GM18498 (cell line): ENCODE measurements at regions not wholly inside any gene's neighbourhood (a gene's known extent, or its start where the extent isn't known, plus 50 kb on each side); places are given as distances from the start of the nearest gene placed in this dataset.
"Not testable (repeated sequence)": the region's sequence is repeated elsewhere in the genome, so short reads cannot be mapped to it uniquely, and the experiment has no call there.

Experiments
- ATAC-seq: cut with Tn5 transposase; IDR thresholded peaks from one replicate; pipeline ENCODE4 v1.9.1; 2021; ENCODE audit warnings: mild to moderate bottlenecking, moderate library complexity; ENCODE audit not compliant: unreplicated experiment

DNA sequence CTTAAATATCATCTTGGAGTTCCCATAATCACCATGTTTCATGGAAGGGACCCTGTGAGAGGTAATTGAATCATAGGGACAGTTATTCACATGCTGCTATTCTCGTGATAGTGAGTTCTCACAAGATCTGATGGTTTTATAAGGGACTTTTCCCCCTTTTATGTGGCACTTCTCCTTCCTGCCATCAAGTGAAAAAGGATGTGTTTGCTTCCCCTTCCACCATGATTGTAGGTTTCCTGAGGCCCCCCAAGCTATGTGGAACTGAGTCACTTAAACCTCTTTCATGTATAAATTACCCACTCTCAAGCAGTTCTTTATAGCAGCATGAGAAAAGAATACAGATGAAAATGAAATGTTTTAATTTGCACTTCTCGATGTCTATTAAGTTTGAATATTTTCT is 112.0 kb downstream of the ZNF648 start:
- no peak for ATAC-seq

DNA sequence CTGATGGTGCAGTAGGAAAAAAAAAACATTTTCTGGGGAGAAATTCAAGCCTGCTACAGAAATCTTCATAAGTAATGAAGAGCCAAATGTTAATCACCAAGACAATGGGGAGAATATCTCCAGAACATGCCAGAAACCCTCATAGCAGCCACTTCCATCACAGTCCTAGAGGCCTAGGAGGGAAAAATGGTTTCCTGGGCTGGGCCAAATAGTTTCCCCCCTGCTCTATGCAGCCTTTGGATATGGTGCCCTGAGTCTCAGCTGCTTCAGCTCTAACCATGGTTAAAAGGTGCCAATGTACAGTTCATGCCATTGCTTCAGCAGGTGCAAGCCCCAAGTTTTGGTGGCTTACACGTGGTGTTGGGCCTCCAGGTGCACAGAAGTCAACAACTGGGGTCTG is 113.1 kb downstream of the ZNF648 start:
- no peak for ATAC-seq

DNA sequence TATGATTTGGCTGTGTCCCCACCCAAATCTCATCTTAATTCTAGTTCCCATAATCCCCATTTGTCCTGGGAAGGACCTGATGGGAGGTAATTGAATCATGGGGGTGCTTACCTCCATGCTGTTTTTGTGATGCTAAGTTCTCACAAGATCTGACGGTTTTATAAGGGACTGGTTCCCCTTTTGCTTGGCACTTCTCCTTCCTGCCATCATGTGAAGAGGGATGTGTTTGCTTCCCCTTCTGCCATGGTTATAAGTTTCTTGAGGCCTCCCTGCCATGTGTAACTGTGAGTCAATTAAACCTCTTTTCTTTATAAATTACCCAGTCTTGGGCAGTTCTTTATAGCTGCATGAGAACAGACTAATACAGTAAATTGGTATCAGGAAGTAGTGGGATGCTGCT is 114.1 kb downstream of the ZNF648 start:
- ATAC-seq, result no peak

DNA sequence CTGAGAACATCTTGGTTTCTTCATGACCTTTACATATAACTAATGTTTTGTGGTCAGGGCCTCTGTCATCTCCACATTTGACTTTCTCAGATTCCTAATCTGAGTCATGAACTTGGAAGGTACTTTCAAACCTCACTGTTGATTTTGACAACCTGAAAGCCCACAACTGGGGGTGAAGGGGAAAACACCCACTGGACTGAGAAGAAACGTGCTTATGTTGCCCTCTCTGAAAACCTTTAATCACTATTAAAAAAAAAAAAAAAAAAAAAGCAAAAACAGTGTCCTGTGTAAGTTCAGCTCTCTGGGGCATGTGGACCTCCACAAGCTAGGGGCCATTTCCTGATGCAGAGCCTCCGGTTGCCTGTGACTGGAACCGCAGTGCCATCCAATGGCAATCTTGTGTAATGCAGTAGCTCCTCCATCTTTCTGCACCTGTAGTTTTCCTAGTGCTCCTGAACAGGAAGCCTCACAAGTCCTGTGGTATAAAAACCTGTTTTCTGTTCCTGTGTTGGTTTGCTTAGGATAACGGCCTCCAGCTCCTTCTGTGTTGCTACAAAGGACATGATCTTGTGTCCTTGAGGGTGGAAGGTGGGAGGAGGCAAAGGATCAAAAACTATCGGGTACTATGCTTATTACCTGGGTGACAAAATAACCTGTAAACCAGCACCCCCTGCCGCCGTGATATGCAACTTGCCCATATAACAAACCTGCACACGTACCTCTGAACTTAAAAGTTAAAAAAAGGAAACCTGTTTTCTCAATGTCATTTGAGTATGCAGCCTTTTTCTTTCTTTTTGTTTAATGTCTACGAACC is 124.5 kb downstream of the ZNF648 start:
- ATAC-seq, result peak; percentile 86

DNA sequence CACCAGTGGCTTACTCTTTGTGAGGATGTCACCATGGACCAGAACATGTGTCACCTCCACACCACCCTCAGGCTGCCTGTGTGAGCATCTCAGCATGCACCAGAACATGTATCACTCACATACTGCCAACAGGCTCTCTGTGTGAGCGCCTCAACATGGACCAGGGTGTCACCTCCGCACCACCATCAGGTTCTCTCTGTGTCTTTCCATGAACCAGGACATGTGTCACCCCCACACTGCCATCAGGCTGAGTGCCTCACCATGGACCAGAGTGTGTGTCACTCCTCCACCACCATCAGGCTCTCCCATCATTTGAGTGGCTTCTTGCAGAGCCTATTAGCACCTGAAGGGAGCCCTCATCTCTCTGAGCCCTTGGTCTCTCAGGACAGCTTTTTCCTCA is 125.2 kb downstream of the ZNF648 start:
- ATAC-seq, result peak; percentile 40

DNA sequence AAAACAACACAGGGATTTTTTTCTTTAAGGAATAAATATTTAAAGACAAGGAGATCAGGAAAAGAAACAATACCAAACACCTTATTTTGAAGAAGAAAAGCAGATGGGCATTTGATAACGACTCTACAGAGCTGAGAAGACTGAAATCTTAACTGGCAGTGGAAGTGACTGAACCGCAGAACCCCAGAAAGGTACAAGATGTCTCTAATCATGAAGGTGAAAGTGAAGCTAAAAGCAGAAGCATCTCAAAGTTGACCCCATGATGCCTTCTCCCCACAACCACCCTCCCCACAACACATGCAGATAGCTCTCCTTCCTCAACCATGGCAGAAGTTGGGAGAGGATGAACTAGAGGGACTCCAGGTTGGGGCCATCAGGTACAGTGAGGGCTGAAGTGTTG is 129.6 kb downstream of the ZNF648 start:
- no peak for ATAC-seq

DNA sequence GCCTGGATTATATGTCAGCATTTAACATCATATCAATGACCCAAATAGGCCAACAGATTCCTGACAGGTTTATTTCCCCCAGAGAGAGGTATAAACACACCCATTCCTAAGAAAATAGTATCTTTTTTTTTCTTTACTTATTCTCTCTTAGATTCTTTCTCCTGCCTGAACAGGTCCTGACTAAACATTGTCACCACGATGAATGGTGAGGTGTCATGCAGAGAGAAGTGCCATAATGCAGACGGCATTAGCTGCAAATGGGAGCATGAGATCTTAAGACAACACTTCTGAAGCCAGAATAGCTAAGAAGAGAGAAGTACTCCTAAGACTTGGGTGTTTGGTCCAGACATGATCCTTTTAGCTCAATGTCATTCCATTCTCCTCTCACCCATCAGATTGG is 131.3 kb downstream of the ZNF648 start:
- ATAC-seq, result no peak

DNA sequence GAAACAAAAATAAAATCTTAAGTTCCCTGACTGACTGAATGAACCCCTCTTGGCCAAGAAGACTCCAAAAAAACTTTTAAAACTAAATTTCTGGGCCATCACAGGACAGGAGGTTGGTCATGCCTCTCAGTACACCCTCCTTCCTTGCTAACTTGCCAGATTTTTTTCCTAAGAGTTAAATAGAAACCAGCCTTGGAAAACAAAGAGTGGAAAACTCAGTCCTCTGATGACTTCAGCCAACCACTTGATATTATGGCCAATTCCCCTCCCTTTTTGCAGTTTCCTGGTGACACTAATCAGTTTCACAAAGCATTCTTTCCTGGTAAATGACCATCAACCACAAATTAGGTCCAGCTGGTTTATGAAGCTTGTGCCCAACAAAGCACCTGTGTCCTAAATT is 134.8 kb downstream of the ZNF648 start:
- no peak for ATAC-seq

DNA sequence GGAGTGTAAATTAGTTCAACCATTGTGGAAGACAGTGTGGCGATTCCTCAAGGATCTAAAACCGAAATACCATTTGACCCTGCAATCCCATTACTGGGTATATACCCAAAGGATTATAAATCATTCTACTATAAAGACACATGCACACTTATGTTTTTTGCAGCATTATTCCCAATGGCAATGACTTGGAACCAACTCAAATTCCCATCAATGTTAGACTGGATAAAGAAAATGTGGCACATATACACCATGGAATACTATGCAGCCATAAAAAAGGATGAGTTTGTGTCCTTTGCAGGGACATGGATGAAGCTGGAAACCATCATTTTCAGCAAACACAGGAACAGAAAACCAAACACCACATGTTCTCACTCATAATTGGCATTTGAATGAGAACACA is 137.5 kb downstream of the ZNF648 start:
- not testable (repeated sequence) for ATAC-seq

DNA sequence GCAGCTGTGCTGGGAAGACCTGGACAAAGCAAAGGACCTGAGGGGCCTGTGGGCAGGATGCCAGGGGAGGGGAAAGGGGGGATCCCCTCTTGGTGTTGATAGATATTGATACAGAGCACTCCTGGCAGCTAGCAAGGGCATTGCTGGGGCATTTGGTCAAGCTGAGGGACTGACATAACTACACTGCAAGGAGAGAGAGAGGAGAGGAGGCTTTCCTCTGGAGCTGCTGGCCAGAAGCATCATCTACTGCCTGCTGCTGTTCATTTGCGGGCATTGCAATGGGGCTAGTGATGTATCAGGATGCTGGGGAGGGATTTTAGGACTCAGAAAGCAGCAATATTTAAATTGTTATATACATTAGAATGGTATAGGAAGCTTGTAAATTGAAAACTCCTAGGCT is 142.0 kb downstream of the ZNF648 start:
- no peak for ATAC-seq

DNA sequence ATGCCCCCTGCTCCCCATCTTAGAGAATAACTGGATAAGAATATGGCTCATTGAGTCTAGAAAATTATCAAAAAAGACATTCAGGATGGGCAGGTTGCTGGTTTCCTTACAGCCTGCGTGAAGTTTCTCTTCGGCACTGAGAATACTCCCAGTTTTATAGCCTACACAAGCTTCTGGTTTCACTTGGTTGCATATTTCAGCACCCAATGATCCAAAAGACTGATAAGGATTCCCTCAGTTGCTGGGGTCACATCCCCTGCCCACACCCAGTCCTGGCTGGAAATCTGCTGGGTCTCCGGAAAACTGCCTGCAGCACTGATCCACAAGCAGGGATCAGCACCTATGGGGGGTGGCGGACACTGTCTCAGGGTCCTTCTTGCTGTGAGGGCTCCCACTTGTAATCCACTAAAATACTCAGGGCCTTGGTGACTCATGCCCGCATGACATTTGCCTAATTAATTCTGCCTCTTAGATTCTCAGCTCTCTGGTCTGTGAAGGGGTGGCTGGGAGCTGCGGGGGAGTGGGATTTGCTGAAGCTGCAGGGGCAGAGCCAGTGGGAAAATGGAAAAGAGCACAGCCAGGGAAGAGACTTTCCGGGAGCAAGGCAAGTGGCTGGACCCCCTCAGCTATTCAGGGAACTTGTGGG is 142.5 kb downstream of the ZNF648 start:
- no peak for ATAC-seq

DNA sequence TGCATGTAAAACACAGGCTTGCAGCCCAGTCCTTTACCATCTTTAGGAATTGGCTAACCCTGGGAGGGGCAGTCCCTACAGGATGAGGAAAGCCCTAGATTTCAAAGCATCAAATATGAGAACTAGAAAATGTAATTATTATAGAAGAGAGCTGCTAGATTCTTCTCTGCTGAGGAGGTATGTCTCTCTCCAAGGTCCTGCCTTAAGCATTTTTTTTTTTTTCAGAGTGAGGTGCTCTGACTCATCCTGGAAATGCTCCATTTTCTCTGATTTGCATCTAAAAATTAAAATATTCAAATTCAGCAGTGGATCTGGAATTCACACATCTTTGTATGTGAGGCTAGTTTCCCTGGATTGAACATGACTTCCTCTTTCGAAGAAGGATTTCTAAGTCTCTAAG is 149.8 kb downstream of the ZNF648 start:
- no peak for ATAC-seq

DNA sequence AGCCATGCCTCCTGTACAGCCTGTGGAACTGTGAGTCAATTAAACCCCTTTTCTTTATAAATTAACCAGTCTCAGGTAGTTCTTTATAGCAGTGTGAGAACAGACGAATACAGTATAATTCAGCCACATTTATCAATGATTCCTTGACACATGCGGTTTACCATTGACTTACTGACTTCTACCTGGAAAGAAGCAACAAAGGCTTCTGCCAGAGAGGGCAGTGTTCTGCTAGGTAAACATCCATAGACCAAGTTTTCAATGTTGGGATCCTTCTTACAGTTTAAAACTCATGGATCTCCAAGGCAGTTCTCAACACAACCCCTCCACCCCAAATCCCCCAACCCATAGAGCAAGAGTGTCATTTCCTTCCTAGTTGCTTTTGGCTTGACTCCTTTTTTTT is 150.6 kb downstream of the ZNF648 start:
- ATAC-seq, result no peak

DNA sequence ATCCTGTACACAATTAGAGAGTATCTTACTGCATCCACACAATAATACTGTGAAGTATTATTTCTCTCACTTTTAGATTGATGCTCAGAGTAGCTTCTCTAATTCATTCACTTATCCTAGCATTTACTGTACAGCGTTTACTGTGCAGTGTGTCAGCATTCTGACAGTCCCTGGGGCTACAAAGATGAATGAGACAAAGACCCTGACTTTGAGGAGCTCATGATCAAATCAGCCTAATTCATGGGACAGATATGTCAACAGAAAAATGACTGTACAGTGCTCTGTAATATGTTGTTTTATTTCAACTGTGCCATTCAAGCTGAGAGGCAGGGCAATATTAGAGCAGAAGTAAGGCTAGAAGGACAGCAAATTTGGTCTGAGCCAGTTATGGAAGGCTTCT is 152.5 kb downstream of the ZNF648 start:
- no peak for ATAC-seq

DNA sequence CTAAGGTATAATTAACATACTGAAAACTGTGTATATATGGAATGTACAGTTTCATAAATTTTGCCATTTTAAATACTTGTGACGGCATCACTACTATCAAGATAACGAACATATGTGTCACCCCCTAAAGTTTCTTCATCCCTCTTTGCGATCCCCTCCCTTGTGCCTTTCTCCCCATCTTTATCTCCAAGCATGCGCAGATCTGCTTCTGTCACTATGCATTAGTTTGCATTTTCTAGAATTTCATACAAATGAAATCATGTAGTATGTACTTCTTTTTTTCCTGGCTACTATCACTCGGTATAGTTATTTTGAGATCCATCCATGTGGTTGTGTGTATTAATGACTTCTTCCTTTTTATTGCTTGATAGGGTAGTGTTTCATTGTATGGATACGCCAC is 154.9 kb downstream of the ZNF648 start:
- ATAC-seq, result no peak

DNA sequence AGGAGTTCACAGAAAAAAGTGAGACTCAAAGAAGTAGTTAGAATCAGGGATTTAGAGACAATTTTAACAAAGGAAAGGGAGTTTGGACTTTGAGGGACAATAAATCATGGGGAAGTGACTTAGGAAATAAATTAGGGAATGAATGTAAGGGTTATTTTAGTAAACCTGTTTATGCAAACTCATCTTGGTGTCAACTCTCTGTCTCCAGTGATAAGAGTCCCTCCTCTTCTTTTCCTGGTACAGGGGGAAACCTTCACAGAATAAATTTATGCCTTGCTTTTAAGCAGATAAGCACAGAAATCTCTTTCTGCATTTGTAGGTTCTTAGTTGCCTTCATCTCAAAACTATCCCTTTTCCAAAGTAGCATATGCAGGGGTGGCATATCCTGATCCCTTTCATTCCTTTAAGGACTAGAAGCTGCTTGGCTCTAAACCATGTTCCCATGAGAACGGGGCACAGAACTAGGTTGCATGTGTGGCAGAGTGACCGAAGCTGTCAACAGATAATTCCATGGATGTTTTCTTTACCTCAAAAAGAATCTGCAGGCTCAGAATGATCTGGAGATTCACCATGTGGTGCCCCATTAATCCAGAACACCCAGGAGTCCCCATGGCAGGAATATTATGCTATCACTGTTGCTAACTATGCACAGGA is 155.4 kb downstream of the ZNF648 start:
- ATAC-seq, result no peak

DNA sequence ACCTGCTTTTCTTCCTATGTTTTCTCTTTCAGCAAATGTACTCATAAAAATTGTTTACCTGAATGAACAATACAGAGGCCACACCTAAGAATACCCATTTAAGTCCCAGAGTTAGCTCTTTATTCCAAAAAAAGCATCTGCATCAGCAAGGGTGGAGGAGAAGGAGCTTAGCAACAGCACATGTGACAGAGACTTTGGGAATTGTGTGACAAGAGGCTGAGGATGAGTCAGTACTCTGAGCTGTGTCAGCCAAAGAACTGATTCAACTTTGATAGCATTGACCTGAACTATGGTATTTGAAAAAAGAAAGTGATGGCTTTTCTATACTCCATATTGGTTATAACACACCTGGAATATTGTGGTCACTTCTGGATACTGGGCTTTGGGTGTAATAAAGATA is 162.7 kb downstream of the ZNF648 start:
- ATAC-seq, result no peak

DNA sequence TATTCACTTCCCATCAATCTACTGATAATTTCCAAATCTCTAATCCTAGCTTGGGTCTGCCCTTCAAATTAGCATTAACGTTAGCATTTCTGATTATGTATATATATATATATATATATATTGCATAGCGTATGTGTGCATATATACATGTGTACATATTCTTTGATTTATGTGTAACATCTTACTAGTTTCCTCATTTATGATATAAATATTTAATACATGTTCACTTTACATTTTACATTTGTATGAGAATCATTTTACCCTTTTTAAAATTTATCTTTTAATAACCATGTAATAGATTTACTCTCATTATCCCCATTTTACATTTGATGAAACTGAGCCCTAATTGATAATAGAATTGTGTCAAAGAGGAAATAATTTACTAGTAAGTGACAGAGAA is 164.7 kb downstream of the ZNF648 start:
- ATAC-seq, result no peak

DNA sequence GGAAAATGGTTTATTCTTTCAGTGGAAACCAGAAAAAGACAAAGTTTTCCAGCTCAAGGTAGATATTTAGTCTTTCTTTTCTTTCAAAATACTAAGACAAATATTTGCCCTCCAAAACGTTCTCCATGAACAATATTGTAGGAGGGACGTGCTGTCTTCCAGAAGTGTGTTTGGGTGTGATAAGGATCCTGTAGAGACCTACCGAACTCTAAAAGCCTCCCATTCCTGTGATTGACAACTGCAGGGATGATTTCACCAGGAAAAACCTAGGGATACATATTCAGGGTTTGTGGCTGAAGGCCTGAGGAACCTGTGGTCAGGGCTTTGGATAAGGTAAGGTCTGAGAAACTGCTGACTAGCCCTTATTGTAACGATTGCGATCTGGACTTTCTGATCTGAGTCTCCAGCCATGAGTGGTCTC is 167.1 kb downstream of the ZNF648 start:
- no peak for ATAC-seq

DNA sequence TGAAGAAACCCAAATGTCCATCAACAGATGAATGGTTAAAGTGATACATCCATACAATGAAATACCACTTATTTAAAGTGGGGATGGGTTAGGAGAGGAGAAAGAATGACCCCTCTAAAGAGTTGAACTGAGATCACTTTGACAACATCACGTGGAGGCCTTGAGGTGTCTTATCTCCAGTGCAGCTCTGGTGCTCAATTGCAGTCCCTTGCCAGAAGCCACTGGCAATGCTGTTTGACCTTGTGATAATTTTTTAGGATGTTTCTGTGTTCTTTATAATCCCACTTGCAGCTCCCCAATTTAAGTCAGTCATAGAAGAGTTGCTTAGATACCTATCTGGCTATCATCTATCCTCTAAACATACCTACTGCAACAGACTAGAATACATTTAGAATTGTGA is 167.6 kb downstream of the ZNF648 start:
- no peak for ATAC-seq

DNA sequence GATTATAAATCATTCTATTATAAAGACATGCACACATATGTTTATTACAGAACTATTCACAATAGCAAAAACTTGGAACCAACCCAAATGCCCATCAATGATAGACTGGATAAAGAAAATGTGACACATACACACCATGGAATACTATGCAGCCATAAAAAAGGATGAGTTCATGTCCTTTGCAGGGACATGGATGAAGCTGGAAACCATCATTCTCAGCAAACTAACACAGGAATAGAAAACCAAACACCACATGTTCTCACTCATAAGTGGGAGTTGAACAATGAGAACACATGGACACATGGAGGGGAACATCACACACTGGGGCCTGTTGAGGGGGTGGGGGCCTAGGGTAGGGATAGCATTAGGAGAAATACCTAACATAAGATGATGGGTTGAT is 168.4 kb downstream of the ZNF648 start:
- ATAC-seq, result not testable (repeated sequence)

DNA sequence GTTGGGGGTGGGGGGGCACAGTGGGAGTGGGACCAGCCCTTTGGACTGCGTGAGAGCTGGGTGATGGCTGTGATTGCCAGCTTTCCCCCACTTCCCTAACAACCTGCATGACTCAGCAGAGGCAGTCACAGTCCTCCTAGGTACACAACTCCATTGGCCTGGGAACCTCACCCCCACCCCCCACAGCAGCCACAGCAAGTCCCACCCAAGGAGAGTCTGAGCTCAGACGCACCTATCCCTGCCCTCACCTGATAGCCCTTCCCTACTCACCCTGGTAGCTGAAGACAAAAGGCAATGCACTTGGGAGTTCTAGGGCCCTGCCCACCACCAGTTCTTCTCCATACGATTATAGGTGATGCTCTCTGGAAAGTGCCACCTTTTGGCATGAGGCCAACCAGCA is 188.9 kb downstream of the ZNF648 start:
- no peak for ATAC-seq
